ENCODE measurements at regions not wholly inside any gene's neighbourhood (a gene's known extent, or its start where the extent isn't known, plus 50 kb on each side); places are given as distances from the start of the nearest gene placed in this dataset.
A peak's percentile ranks its signal among the peaks of the same experiment; 100 is the strongest.
"Not testable (repeated sequence)": the region's sequence is repeated elsewhere in the genome, so short reads cannot be mapped to it uniquely, and the experiment has no call there.

DNA sequence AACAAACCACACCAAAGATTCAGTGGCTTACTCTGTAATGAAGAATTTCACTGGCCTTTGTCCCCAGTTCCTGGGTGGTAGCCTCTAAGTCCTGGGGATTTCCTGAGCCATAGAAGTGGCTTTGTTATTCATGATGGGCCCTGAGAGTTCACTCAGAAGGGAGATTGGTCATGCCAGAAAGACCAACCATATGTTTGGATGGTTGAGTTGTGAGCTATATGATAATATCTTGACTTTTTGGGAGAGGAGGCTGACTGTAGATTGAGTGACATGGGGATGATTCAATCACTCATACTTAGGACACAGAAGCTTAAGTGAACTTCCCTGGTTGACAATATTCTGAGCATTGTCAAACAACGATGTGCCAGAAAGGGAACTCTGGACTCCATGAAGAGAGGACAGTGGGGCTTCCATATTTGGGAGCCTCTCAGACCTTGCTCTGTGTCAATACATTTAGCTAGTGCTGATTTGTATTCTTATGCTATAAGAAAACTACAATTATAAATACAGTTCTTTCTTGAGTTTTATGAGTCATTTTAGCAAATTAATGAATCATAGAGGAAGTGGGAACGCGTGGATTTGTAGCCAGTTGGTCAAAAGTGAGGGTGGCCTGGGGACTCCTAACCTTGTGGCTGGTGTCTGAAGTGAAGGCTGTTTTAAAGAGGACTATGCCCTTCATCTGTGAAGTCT is 392.0 kb downstream of the GBA3 start:
- DNase-seq (ENCODE audit: low read depth): peak; percentile 96

DNA sequence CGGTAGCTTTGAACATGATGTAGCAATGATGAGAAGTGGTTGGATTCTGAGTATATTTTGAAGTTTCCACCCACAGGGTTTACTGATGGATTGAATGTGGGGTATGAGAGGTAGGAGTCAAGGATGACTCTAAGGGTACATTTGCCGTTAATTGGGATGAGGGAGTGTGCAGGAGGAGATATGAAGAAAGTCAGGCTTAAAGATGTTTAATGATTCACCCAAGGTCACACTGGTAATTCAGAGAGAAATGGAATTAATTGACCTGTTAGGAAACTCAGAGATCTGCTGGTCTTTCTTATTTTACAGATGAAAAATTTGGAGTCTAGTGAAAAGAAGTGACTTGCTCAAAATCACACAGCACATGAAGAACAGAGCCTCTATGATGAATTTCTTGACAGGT is 390.7 kb downstream of the GBA3 start:
- DNase-seq (ENCODE audit: low read depth): peak; percentile 71

DNA sequence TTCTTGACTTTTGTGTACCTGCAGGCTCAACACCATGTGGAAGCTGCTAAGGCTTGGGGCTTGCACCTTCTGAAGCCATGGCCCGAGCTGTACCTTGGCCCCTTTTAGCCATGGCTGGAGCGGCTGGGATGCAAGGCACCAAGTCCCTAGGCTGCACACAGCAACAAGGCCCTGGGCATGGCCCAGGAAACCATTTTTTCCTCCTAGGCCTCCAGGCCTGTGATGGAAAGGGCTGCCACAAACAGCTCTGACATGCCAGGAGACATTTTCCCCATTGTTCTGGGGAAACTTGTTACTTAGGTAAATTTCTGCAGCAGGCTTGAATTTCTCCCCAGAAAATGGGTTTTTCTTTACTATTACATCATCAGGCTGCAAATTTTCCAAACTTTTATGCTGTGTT is 387.4 kb downstream of the GBA3 start:
- not testable (repeated sequence) for DNase-seq (ENCODE audit: low read depth)

DNA sequence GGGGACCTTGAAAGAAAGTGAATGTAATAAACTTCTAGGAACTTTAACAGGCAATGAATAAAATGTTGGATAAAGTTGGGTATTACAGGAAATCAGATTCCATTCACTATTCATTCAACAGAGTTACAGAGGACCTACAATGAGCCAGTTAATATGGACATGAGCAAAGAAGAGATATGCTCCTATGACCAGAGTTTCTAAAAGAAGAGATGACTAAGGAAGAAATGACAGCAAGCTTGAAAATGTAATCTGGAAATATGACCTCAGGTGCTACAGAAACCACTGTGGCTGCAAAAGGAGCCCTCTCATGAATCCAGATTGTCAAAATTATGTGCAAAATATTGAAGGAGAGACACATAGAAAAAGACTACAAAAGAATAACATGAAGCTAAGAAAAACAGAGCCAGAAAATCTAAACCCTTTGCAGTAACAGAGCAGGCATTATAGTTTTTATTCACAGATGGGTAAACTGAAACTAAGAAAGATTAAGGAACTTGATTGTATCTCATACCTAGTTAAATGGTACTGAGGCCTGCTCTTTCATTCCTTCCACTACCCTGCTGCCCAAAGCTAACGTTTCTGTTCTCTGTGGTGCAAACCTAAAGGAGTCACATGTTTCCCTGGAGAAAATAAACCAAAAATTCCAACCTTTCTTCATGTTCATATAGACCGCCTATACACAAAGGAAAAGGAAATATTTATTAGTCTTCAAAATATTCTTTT is 378.3 kb downstream of the GBA3 start:
- DNase-seq (ENCODE audit: low read depth): no peak

DNA sequence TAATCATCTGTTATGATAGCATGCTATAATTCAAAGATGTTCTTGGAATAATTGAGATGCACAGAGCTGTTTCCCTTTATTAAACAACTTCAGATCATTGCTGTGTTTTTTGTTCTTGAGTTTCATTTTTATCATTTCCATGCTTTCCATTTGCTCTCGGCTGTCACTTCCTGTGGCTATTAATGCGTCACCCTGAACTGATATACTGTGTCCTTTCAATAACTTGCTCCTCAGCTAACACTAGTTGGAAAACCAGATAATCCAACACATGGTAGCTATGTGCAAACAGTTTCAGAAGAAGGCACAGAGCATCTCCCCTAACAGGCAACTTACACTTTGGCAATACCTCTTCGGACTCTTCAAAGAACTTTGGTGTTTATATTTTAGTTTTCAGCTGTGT is 376.0 kb downstream of the GBA3 start:
- no peak for DNase-seq (ENCODE audit: low read depth)

DNA sequence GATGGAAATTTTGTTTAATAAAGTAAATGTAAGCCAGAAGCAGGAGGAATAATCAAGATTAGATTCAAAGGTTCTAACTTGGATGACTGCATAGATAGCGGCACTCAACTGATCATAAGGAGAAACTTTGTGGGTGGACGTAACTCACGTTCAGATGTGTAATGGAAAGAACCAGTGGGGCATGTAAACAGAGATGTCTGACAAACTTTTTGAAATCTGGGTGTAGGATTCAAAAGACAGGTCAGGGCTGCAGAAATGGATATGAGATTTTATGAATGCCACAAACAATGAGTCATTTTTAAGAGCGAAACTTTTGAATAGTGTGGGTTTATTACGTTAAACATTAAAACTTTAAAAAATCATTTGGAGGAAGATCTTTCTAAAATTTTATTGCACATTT is 375.6 kb downstream of the GBA3 start:
- no peak for DNase-seq (ENCODE audit: low read depth)

DNA sequence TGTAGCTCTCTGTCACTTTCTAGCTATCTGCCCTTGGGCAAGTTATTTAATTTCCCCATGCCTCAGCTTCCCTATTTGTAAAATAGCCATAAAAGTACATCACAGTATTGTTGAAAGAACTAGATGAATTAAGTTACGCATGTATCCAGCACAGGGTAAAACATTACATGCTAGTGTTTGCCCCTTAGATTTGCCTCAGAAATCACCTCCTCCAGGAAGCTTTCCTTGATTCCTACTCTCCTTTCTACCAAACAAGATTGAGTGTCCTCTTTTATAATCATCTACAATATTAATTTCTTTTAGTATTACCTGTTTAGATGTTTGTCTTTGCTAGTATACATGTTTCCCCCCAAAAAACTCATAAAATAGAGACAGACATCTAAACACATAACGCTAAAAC is 369.5 kb downstream of the GBA3 start:
- DNase-seq (ENCODE audit: low read depth): no peak

DNA sequence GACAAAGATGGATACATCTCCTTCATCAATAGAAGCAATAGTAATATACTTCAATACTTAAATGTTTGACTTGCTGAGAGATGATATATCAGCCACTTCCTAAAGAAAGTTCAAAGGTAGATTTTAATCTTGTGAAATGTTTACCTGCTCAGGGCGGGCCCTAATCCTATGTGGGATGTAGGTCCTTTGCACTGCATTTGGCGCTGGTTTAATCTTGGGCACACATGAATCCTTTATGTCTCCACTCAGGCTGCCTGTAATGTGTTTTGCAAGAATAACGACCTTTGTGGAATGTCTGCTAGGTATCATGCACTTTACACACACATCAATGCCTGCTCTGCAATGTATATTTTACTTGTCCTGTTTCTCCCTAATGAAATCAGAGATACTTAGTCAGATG is 368.7 kb downstream of the GBA3 start:
- DNase-seq (ENCODE audit: low read depth): no peak

DNA sequence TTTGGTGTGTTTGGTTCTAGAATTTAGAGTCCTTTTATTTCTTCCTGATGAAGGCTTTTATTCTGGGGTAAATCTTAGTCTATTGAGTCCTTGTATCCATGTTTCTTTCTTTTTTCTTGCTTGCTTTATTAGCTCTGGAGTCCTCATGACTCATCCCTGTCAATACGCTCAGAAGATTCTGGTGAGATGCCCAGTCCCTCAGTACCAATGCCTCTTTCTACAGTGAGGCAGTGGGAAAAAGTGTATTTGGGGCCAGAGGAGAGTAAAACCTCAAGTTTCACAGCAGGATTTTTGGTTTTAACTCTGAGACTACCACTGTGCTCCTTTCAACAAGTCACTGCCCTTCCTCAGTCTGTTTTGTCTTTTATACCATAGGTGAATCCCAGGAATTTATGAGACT is 368.0 kb downstream of the GBA3 start:
- DNase-seq (ENCODE audit: low read depth): peak; percentile 55

DNA sequence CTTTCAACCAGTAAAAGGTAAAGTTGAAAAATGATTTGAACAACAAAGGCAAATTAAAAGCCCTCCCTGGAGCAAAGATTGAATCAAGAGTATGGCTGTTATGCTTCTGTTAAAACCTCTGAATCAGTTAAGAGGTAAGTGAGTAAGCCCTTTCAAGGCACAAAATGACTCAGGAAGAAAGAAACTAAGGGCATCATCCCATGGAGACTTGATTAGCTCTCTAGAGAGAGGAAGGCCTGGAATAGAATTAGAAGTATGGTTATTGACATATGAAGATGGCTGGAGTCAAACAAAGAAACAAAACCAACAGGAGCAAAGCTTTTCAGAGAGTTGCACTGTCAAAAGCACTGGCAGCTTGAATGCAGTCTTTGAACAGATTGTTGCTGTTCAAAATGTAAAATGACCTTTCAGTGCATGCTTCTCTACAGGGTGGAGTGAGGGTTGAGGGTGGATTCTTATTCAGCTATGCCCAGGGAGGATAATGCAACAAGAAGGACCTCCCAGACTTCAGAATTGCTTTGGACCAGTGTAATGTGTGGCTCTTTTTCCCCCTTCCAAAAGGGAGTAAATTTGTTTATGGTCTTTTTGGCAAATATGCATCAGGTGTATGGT is 365.5 kb downstream of the GBA3 start:
- peak; percentile 34 for DNase-seq (ENCODE audit: low read depth)

DNA sequence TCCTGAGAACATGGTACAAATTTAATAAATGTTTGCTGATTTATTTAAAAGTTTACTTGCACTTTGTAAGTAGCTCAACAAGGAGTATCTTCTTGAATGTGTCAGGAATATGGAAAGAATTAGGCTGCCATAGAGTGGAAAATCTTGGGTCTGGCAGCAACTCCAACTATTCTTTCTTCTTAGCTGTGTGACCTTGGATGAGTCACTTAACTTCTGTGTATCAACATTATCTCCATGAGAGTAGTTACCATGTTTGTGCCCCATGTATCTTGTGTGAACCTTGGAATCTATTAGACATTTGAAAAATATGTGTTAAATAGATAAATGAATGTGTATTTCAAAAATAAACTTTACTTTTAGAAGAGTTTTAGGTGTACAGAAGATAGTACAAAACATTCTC is 348.8 kb downstream of the GBA3 start:
- no peak for DNase-seq (ENCODE audit: low read depth)

DNA sequence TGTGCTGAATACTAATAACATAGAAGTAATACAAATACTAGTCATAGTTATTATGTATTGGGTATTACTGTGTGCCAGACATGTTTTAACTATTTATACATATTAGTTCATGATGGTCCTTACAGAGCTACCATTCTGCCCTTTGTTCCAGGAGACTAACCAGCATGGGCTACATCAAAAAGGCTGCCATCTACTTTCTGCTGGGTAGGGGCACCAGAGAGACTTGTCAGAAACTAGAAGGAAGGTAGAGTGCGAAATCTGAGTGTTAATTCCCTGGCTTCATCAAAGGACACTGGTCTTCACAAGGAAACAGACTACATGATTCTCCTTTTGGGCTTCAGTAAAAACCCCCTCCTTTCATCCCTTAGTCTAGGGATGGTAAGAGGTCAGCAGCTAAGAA is 347.8 kb downstream of the GBA3 start:
- no peak for DNase-seq (ENCODE audit: low read depth)

DNA sequence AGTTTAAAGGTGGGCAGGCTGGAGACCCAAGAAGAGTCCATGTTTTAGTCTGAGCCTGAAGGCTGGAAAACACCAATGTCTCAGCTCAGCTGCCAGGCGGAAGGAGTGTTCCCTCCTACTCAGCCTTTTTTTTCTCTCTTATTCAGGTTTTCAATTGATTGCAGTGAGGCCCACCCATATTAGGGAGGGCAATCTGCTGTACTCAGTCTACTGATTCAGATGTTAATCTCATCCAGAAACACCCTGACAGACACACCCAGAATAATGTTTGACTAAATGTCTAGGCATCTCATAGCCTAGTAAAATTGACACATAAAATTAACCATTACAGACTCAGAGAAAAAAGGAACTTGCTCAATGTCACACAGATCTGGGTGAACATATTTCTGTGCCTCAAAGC is 347.1 kb downstream of the GBA3 start:
- DNase-seq (ENCODE audit: low read depth): peak; percentile 76

DNA sequence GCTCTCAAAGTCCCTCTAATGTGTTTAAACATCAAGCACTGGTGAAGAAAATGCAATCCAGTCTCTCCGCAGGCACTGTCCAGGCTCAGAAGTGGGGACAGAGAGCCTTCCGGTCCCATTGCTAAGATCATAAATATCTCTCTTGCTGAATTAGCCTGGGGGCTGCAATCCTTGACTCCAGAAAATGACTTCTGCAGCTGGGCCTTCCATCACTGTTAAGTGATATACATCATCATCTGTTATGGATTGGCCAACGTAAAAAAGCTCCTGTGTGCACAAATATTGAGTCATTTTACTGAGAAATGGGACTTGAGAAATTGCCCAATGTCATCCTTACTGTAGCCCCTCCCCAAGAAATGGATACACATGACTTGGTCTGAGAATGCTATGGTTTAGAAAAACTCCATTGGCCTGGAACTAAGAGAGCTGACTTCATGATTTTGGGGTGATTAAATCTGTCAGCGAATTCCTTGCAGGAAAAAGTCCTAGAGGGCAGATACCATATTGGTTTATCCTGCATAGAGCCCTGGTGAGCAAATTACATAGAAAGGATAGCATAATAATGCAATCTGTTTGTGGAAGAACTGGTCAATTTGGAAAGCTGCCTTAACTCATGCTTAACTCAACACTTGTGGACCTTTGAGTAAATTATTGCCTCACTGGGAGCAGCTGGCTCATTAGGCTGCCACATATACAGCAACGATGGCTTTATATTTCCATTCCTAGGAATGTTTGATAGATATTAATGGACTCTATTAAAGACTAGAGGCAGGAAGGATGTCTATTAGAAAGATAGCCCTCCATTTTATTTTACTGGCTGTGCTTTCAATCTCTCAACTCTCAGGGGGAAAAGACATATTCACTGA is 346.1 kb downstream of the GBA3 start:
- DNase-seq (ENCODE audit: low read depth): peak; percentile 86

DNA sequence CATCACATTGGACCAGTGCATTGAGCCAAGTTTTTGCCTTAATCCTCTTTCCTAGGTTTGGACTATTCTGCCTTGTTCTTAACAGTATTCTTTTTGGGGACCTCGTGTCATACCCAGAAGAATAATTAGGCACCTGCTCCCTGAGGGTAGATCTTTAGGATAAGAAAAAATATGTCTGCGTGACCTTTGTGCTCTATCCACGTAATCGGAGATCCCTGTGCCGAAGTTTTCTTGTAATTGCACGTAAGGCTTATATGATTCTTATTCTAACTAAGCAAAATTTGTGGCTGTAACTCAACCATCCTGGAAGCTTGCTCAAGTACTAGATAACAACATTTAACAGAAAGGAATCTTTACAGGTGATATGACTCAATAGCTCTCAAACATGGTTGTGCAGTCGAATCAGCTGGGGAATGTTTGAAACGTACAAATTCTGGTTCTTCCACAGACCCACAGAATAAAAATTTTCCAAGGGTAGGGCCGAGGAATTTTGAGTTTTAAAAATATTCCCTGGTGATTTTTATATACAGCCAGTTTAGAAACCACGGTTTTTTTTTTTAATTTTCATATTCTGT is 344.3 kb downstream of the GBA3 start:
- DNase-seq (ENCODE audit: low read depth): no peak

DNA sequence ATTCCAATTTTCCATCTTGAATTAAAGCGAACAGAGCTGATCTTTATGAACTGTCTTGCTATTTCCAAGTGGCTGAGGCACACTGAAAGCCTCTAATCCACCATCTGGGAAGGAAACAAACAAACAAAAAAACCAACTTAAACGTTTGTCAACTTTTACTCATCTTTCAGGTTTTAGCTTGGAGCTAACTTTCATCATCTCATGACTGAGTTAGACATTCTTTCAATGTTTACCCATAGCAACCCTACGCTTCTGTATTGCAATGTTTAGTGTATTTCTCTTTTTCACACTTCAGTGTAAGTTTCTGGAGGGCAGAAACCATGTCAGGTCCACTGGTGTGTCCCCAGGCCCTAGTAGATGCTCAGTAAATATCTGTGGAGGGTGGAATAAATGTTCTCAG is 343.8 kb downstream of the GBA3 start:
- DNase-seq (ENCODE audit: low read depth): no peak

DNA sequence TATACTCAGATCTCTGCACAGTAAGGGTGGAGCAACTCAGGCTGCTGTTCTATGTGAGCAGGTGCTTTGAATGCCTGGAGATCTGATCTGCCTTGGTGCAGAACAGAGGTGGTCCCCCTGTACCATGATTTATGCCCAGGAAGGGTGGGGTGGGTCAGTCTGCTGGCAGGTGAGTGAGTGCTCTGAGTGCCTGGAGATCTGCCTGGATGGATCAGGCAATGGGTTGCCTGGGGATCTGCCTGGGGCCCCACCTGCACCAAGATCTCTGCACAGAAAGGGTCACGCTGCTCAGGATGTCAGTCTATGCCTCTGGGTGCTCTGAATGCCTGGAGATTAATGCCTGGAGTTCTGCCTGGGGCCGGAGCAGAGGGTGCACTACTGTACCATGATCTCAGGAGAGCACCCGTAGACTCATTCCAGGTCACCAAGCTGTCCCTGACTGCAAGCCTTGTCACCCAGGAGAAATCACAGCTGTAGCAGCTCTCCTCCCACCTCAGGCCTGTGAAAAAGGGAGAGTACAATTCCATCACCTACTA is 342.9 kb downstream of the GBA3 start:
- DNase-seq (ENCODE audit: low read depth): no peak

DNA sequence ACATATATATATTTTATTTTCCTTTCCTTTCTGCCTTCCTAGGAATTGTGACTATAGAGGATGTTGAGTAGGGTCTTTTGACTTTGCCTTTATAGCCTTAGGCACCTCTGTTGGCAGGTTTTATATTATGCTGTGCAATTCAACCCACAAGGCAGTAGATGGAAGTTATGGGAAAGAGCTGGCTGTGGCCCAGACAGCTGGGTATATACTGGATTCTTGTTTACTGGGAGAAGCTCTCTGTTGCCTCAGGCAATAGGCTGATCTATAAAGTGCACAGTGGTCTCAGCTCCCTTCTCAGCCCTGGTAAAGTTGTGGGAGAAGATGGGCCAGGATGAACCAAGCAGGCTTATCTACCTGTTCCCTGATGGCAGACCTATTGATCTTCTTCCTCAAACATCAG is 342.0 kb downstream of the GBA3 start:
- no peak for DNase-seq (ENCODE audit: low read depth)

DNA sequence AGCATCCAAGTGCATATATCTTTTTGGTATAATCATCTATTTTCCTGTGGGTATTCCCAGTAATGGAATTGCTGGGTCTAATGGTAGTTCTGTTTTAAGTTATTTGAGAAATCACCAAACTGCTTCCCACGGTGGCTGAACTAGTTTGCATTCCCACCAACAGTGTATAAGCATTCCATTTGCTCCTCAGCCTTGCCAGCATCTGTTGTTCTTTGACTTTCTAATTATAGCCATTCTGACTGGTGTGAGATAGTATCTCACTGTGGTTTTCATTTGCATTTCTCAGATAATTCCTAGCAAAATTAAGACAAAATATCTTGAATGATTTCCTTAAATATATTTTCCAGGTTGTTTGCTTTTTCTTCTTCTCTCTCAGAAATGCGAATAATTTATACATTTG is 341.1 kb downstream of the GBA3 start:
- DNase-seq (ENCODE audit: low read depth): no peak

DNA sequence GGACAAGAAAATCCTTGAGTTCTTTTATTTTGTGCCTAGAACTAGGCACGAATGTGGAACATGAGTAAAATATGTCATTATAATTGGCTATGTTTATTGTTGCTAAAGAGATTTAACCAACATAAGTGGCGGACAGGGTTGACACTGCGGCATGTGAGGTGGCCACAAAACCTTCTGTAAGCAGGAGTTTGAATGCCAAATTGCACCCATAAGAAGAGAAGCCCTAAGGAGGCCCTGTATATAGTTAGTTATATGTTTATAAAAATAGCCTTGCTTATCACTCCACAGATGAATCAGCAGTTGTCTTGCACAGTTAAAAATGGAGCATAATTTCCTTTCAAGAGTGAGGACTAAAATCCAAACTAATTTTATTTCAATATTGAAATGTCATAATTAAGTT is 336.1 kb downstream of the GBA3 start:
- DNase-seq (ENCODE audit: low read depth): no peak

DNA sequence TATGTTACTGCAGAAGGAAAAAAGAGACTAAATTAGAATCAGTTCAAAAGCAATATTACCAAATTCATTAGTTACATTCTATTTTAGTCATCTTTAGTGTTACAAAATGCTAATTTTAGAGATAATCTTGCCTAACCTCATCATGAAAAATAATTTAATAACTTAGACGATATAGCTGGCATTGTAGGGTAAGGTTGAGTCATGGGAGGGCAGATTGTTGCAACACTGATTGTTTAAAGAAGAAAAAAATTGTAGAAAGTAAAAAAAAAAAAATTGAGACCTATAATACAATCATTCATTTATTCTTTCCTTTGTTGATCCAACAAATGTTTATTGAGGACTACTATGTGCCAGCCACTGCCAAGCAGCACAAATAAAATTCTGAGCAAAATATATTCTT is 330.9 kb downstream of the GBA3 start:
- no peak for DNase-seq (ENCODE audit: low read depth)

DNA sequence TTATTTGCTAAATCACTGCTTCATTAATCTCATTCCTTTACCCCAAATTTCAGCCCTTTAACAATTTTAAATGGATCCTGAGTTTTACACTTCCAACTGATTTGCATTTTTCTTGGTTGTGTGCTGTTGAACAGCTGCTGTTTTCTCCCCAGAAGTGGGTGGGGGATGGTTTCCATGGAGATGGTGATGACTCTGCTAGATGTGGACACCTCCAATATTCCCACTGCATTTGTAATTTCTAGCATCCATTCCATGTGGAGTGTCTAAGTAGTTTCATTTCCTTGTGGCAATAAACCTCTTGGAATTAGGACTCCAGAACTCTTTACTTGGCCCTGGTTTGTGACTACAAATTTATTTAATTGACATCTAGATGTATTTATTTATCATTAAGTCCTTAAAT is 330.4 kb downstream of the GBA3 start:
- peak; percentile 18 for DNase-seq (ENCODE audit: low read depth)
